G401.6 (cell line): ENCODE measurements at regions not wholly inside any gene's neighbourhood (a gene's known extent, or its start where the extent isn't known, plus 50 kb on each side); places are given as distances from the start of the nearest gene placed in this dataset.

Experiments
- FAIRE-seq: peaks from 2 replicates; lab custom pipeline; 2012; peaks lifted over from hg19 to GRCh38; lab: Jason Lieb, UNC

GRCh38 chr5:34563269-34563668 lies 92.9 kb upstream of the RAI14 start:
- no peak for FAIRE-seq

GRCh38 chr5:34563931-34564709 lies 92.0 kb upstream of the RAI14 start:
- FAIRE-seq = no peak

- FAIRE-seq = no peak
Measured at GRCh38 chr5:34564710-34565235, 91.4 kb upstream of the RAI14 start.

- no peak for FAIRE-seq
Measured at GRCh38 chr5:34570143-34570542, 86.0 kb upstream of the RAI14 start.

- no peak for FAIRE-seq
Measured at GRCh38 chr5:34570721-34571676, 85.1 kb upstream of the RAI14 start.

- FAIRE-seq = no peak
Measured at GRCh38 chr5:34571677-34572041, 84.5 kb upstream of the RAI14 start.

- no peak for FAIRE-seq
Measured at GRCh38 chr5:34574936-34575467, 81.1 kb upstream of the RAI14 start.

GRCh38 chr5:34576891-34577666 lies 79.0 kb upstream of the RAI14 start:
- FAIRE-seq = no peak

GRCh38 chr5:34578962-34579361 lies 77.2 kb upstream of the RAI14 start:
- no peak for FAIRE-seq

GRCh38 chr5:34580983-34581382 lies 75.1 kb upstream of the RAI14 start:
- no peak for FAIRE-seq

GRCh38 chr5:34582371-34582770 lies 73.8 kb upstream of the RAI14 start:
- no peak for FAIRE-seq

GRCh38 chr5:34583167-34583566 lies 73.0 kb upstream of the RAI14 start:
- no peak for FAIRE-seq

GRCh38 chr5:34584165-34584564 lies 72.0 kb upstream of the RAI14 start:
- FAIRE-seq = no peak

- FAIRE-seq = no peak
Measured at GRCh38 chr5:34585601-34586104, 70.5 kb upstream of the RAI14 start.

- no peak for FAIRE-seq
Measured at GRCh38 chr5:34586117-34586885, 69.8 kb upstream of the RAI14 start.

GRCh38 chr5:34587355-34588241 lies 68.5 kb upstream of the RAI14 start:
- FAIRE-seq = no peak

- FAIRE-seq = no peak
Measured at GRCh38 chr5:34589832-34590231, 66.3 kb upstream of the RAI14 start.

GRCh38 chr5:34591723-34592122 lies 64.4 kb upstream of the RAI14 start:
- no peak for FAIRE-seq

GRCh38 chr5:34597034-34598027 lies 58.8 kb upstream of the RAI14 start:
- no peak for FAIRE-seq
